Upper lobe of left lung (tissue), 6 donors: ENCODE measurements at regions not wholly inside any gene's neighbourhood (a gene's known extent, or its start where the extent isn't known, plus 50 kb on each side); places are given as distances from the start of the nearest gene placed in this dataset.

ENCODE experiments used
- ATAC-seq, 2 donors: fragments of 200-7000 bp; cut with Tn5 transposase; one replicate each; pipeline ENCODE4 v1.9.1; 2022; ENCODE audit warnings: mild to moderate bottlenecking in 2 of 2, moderate library complexity in 2 of 2; ENCODE audit not compliant: low FRiP score in 2 of 2
- DNase-seq, 2 donors: peaks; one replicate each; pipeline ENCODE4 v3.0.0-alpha.2; 2019 to 2020
- H3K27ac ChIP-seq, 4 donors: fragments of 200-600 bp; sonication (generic); one replicate each; pipeline ENCODE4 v1.5.1; 2016 to 2019
- H3K27me3 ChIP-seq, 4 donors: fragments of 200-600 bp; sonication (generic); one replicate each; pipeline ENCODE4 v1.5.1; 2017 to 2019
- H3K36me3 ChIP-seq, 4 donors: fragments of 200-600 bp; sonication (generic); one replicate each; pipeline ENCODE4 v1.5.1; 2016 to 2019
- H3K4me1 ChIP-seq, 4 donors: fragments of 200-600 bp; sonication (generic); one replicate each; pipeline ENCODE4 v1.5.1; 2018 to 2019
- H3K4me3 ChIP-seq, 4 donors: fragments of 200-600 bp; sonication (generic); one replicate each; pipeline ENCODE4 v1.5.1; 2017 to 2019; ENCODE audit warnings: mild to moderate bottlenecking in 2 of 4, moderate library complexity in 1 of 4
- H3K9me3 ChIP-seq, 4 donors: fragments of 200-600 bp; sonication (generic); one replicate each; pipeline ENCODE4 v1.5.1; 2018 to 2019
- EP300 ChIP-seq, 4 donors: sonication (generic); formaldehyde crosslinking; IDR thresholded peaks; one replicate each; pipeline ENCODE4 v1.5.1; 2017; ENCODE audit warnings: antibody characterized with exemption in 4 of 4, control low read depth in 2 of 4
- POLR2A ChIP-seq, 4 donors: fragments of 450-650 bp; IDR thresholded peaks; one replicate each; pipeline ENCODE4 v1.5.1; 2016 to 2017; ENCODE audit warnings: antibody characterized with exemption in 4 of 4, mild to moderate bottlenecking in 2 of 4
- POLR2AphosphoS5 ChIP-seq, 2 donors: sonication (generic); formaldehyde crosslinking; IDR thresholded peaks; one replicate each; pipeline ENCODE4 v1.5.1; 2017; ENCODE audit warnings: antibody characterized with exemption in 2 of 2
- WGBS, 2 donors: methylation state at CpG; one replicate each; pipeline ENCODE4 v1.1.5; 2017 to 2018; 5-methylcytosine and 5-hydroxymethylcytosine counted together
- TF ChIP-seq, protein P1 (sequence below), 6 experiments: fragments of 450-650 bp in 4 of 6; fragments of 200-600 bp in 2 of 6; sonication (generic) in 2 of 6; IDR thresholded peaks; one replicate each; pipeline ENCODE4 v1.5.1; 2016 to 2019; ENCODE audit warnings: antibody characterized with exemption in 6 of 6
- donor health status: DM: no; HTN: no; CAD: no; lungs with moderate emphysema.
- donor health status: DM: no; HTN: yes; CAD: no; lungs with severe emphysema.

DNA sequence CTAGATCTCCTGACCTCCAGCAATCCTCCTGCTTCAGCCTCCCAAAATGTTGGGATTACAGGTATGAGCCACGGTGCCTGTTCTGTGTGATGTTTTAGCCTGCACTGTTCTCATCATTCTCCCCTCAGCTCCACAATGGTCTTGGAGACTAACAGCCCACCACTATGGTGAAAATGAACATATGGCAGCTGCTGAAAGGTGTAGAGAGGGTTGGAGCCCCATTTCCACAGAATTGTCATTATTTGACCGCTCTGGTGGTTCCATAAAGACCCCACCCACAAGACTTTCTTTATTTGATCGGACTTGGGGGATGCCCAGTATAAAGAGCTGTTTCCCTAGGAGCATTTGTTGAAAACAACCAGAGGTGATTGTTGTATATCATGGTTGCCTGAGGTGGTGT lies 67.9 kb upstream of the SEPTIN5 start:
- H3K9me3 ChIP-seq = peaks cover 12 to 21% (median 18%) of the 10 kb centered on the region in 4 donors
- WGBS, 2 donors = 82 to 91% methylated on average over 3 of the region's 3 CpGs
- no peak for ATAC-seq
- H3K4me1 ChIP-seq = peaks cover 0 to 6% (median 3%) of the 10 kb centered on the region in 4 donors
- H3K36me3 ChIP-seq = no peaks in the 10 kb centered on the region
- H3K27ac ChIP-seq = no peak overlapping the region
- TF ChIP-seq, protein P1, sequence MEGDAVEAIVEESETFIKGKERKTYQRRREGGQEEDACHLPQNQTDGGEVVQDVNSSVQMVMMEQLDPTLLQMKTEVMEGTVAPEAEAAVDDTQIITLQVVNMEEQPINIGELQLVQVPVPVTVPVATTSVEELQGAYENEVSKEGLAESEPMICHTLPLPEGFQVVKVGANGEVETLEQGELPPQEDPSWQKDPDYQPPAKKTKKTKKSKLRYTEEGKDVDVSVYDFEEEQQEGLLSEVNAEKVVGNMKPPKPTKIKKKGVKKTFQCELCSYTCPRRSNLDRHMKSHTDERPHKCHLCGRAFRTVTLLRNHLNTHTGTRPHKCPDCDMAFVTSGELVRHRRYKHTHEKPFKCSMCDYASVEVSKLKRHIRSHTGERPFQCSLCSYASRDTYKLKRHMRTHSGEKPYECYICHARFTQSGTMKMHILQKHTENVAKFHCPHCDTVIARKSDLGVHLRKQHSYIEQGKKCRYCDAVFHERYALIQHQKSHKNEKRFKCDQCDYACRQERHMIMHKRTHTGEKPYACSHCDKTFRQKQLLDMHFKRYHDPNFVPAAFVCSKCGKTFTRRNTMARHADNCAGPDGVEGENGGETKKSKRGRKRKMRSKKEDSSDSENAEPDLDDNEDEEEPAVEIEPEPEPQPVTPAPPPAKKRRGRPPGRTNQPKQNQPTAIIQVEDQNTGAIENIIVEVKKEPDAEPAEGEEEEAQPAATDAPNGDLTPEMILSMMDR (IDR thresholded peaks at IDR 0.05) = no peak
- no peak for TF ChIP-seq POLR2AphosphoS5 (IDR thresholded peaks at IDR 0.05)
- TF ChIP-seq EP300 (IDR thresholded peaks at IDR 0.05) = no peak
- no peak for TF ChIP-seq POLR2A (IDR thresholded peaks at IDR 0.05)
- H3K27me3 ChIP-seq = peaks cover 0 to 2% (median 0%) of the 10 kb centered on the region in 4 donors
- DNase-seq = no peak
- no peak overlapping the region for H3K4me3 ChIP-seq

DNA sequence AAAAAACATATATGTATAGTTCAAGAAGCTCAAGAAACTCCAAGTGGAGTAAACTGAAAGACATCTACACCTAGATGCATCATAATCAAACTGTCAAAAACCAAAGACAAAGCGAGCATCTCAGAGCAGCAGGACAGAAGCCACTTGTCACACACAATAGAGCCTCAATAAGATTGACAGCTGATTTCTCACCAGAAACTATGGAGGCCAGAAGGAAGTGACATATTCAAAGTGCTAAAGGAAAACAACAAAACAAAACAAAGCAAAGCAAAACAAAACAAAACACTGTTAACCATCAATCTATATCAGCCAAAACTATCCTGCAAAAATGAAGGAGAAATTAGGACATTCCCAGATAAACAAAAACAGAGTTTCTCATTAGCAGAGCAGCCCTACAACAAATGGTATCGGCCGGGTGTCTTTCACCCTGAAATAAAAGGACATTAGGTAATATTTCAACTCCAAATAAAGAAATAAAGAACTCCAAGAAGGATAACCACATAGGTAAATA lies 65.8 kb upstream of the SEPTIN5 start:
- DNase-seq (no peak), ATAC-seq (no peak)
- Histone ChIP-seq H3K36me3 (no peaks in the 10 kb centered on the region), H3K4me1 (peaks cover 0 to 6% (median 1%) of the 10 kb centered on the region in 4 donors), H3K4me3 (no peak overlapping the region), H3K27me3 (peaks cover 0 to 2% (median 0%) of the 10 kb centered on the region in 4 donors), H3K9me3 (peaks cover 12 to 21% (median 18%) of the 10 kb centered on the region in 4 donors), H3K27ac (no peak overlapping the region)
- TF ChIP-seq, protein P1 (IDR thresholded peaks at IDR 0.05) = no peak
- TF ChIP-seq POLR2AphosphoS5 (IDR thresholded peaks at IDR 0.05) (no peak), POLR2A (IDR thresholded peaks at IDR 0.05) (no peak), EP300 (IDR thresholded peaks at IDR 0.05) (no peak)
- WGBS, 2 donors = 90 to 94% methylated on average over 3 of the region's 3 CpGs

DNA sequence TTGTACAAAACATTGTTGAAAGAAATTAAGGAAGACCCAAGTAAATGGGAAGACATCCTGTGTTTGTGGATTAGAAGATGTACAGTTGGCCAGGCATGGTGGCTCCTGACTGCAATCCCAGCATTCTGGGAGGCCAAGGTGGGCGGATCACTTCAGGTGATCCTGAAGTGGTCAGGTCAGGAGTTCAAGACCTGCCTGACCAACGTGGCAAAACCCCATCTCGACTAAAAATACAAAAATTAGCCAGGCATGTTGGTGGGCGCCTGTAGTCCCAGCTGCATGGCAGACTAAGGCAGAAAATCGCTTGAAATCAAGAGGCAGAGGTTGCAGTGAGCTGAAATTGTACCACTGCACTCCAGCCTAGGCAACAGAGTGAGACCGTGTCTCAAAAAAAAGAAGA lies 62.0 kb upstream of the SEPTIN5 start:
- ATAC-seq (no peak), DNase-seq (no peak)
- Histone ChIP-seq H3K27ac (no peak overlapping the region), H3K4me1 (no peaks in the 10 kb centered on the region), H3K27me3 (no peaks in the 10 kb centered on the region), H3K9me3 (peaks cover 12 to 17% (median 16%) of the 10 kb centered on the region in 4 donors), H3K4me3 (no peak overlapping the region), H3K36me3 (no peaks in the 10 kb centered on the region)
- 55 to 56% methylated on average over 6 of the region's 6 CpGs for WGBS, 2 donors
- no peak for TF ChIP-seq POLR2AphosphoS5 (IDR thresholded peaks at IDR 0.05)
- no peak for TF ChIP-seq POLR2A (IDR thresholded peaks at IDR 0.05)
- no peak for TF ChIP-seq EP300 (IDR thresholded peaks at IDR 0.05)

DNA sequence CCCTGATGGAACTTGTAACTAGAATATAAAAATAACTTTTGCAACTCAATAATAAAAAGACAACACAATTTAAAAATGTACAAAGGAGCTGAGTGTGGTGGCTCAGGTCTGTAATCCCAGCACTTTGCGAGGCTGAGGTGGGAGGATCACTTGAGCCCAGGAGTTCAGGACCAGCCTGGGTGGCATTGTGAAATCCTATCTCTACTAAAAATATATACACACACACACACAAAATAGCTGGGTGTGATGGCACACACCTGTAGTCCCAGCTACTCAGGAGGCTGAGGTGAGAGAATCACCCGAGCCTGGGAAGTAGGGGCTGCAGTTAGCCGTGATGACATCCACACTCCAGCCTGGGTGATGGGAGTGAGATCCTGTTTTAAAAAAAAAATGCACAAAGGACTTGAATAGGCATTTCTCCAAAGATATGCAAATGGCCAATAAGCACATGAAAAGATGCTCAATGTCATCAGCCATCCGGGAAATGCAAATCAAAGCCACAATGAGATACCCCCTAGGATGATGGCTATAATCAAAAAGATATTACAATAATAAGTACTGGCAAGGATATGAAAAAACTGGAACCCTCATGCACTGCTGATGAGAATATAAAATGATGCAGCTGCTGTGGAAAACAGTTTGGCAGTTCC lies 59.8 kb upstream of the SEPTIN5 start:
- ATAC-seq = no peak

DNA sequence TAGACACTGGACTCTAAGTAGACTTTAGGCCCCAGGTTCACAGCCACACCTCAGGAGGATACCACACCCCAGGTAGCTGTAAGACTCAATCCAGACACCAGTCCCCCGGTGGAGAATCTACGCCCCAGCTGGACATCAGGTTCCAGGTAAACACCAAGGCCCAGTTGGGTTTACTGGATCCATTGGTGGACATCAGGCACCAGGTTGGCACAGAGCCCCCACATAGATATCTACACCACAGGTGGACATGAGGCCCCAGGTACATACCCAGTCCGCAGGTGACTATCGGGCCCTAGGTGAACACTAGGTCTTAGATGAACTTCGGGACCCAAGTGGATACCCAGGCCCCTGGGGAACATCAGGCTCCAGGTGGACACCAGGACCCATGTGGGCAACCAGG lies 58.9 kb upstream of the SEPTIN5 start:
- Histone ChIP-seq H3K4me3 (no peak overlapping the region), H3K36me3 (no peaks in the 10 kb centered on the region), H3K4me1 (no peaks in the 10 kb centered on the region), H3K27ac (no peak overlapping the region), H3K27me3 (no peaks in the 10 kb centered on the region), H3K9me3 (no peaks in the 10 kb centered on the region)
- TF ChIP-seq EP300 (IDR thresholded peaks at IDR 0.05) = no peak
- TF ChIP-seq, protein P1 (IDR thresholded peaks at IDR 0.05) = no peak
- TF ChIP-seq POLR2AphosphoS5 (IDR thresholded peaks at IDR 0.05) = no peak
- no peak for ATAC-seq
- 76 to 80% methylated on average over 1 to 5 of the region's 5 CpGs for WGBS, 2 donors
- no peak for DNase-seq

More for the DNA sequence above, 59.8 kb upstream of the SEPTIN5 start:
- H3K4me3 ChIP-seq = no peak overlapping the region
- H3K27me3 ChIP-seq = no peaks in the 10 kb centered on the region
- no peak for DNase-seq
- no peaks in the 10 kb centered on the region for H3K36me3 ChIP-seq
- no peaks in the 10 kb centered on the region for H3K4me1 ChIP-seq
- H3K9me3 ChIP-seq = no peaks in the 10 kb centered on the region
- 63 to 64% methylated on average over 4 of the region's 4 CpGs for WGBS, 2 donors
- H3K27ac ChIP-seq = no peak overlapping the region
- TF ChIP-seq EP300 (IDR thresholded peaks at IDR 0.05) (no peak), POLR2A (IDR thresholded peaks at IDR 0.05) (no peak), POLR2AphosphoS5 (IDR thresholded peaks at IDR 0.05) (no peak)
- TF ChIP-seq, protein P1 (IDR thresholded peaks at IDR 0.05) = no peak
